Peyer's patch (tissue), 4 donors: ENCODE measurements at regions not wholly inside any gene's neighbourhood (a gene's known extent, or its start where the extent isn't known, plus 50 kb on each side); places are given as distances from the start of the nearest gene placed in this dataset.

ENCODE experiments used
- POLR2A ChIP-seq, 2 donors: fragments of 450-650 bp; IDR thresholded peaks; one replicate each; pipeline ENCODE4 v1.5.1; 2017; ENCODE audit warnings: antibody characterized with exemption in 2 of 2, mild to moderate bottlenecking in 2 of 2, moderate library complexity in 2 of 2
- TF ChIP-seq, protein P1 (sequence below), 6 experiments: fragments of 450-650 bp in 4 of 6; fragments of 200-600 bp in 2 of 6; sonication (generic) in 1 of 6; IDR thresholded peaks; one replicate each; pipeline ENCODE4 v1.5.1; 2017 to 2019; ENCODE audit warnings: antibody characterized with exemption in 6 of 6, mild to moderate bottlenecking in 3 of 6, moderate library complexity in 1 of 6

GRCh38 chr16:79305074-79305473 is 295.5 kb downstream of the MAF start:
- TF ChIP-seq, protein P1, sequence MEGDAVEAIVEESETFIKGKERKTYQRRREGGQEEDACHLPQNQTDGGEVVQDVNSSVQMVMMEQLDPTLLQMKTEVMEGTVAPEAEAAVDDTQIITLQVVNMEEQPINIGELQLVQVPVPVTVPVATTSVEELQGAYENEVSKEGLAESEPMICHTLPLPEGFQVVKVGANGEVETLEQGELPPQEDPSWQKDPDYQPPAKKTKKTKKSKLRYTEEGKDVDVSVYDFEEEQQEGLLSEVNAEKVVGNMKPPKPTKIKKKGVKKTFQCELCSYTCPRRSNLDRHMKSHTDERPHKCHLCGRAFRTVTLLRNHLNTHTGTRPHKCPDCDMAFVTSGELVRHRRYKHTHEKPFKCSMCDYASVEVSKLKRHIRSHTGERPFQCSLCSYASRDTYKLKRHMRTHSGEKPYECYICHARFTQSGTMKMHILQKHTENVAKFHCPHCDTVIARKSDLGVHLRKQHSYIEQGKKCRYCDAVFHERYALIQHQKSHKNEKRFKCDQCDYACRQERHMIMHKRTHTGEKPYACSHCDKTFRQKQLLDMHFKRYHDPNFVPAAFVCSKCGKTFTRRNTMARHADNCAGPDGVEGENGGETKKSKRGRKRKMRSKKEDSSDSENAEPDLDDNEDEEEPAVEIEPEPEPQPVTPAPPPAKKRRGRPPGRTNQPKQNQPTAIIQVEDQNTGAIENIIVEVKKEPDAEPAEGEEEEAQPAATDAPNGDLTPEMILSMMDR (IDR thresholded peaks at IDR 0.05): no peak
- no peak for TF ChIP-seq POLR2A (IDR thresholded peaks at IDR 0.05)
